ENCODE measurements at regions not wholly inside any gene's neighbourhood (a gene's known extent, or its start where the extent isn't known, plus 50 kb on each side); places are given as distances from the start of the nearest gene placed in this dataset.

DNA sequence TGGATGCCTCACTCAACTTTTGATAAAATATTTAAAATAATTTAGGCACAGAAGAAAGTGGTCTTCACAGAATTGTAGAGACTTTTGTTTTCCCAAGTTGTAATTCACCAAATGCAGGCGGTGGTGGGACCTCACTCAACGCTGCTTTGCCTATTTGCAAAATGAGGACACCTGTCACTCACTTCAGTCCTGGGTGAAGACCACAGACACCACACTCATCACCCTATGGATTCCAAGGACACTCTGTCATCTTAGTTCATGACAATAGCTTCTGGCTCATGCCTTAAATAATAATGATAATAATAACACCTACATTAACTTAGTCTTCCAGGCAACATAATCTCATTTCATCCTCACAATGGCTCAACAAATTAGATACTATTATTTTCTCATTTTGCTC, 234.4 kb downstream of the RNF152 start:
- TF ChIP-seq SIN3A (IDR thresholded peaks at IDR 0.05; ENCODE audit: low read depth) = no peak
- TF ChIP-seq JUND (IDR thresholded peaks at IDR 0.05) = no peak
- TF ChIP-seq ZBTB33 (IDR thresholded peaks at IDR 0.05; ENCODE audit: extremely low read depth, insufficient replicate concordance, low read length) = no peak
- TF ChIP-seq TCF7L2 (IDR thresholded peaks at IDR 0.05; ENCODE audit: borderline replicate concordance, extremely low read depth, insufficient read depth, insufficient read length) = no peak
- no peak for TF ChIP-seq CBX3 (IDR thresholded peaks at IDR 0.05; ENCODE audit: low read depth)
- TF ChIP-seq SP1 (IDR thresholded peaks at IDR 0.05; ENCODE audit: low read depth) = no peak
- TF ChIP-seq SRF (IDR thresholded peaks at IDR 0.05; ENCODE audit: low read depth) = no peak
- TF ChIP-seq EGR1 (IDR thresholded peaks at IDR 0.05; ENCODE audit: low read depth) = no peak
- TF ChIP-seq CTCF (IDR thresholded peaks at IDR 0.05 in 2 of 3, conservative IDR thresholded peaks at IDR 0.05 in 1 of 3; ENCODE audit: borderline replicate concordance in 1 of 3, insufficient read depth in 1 of 3, low read depth in 2 of 3, low read length in 2 of 3) = no peak
- TF ChIP-seq, protein P1, sequence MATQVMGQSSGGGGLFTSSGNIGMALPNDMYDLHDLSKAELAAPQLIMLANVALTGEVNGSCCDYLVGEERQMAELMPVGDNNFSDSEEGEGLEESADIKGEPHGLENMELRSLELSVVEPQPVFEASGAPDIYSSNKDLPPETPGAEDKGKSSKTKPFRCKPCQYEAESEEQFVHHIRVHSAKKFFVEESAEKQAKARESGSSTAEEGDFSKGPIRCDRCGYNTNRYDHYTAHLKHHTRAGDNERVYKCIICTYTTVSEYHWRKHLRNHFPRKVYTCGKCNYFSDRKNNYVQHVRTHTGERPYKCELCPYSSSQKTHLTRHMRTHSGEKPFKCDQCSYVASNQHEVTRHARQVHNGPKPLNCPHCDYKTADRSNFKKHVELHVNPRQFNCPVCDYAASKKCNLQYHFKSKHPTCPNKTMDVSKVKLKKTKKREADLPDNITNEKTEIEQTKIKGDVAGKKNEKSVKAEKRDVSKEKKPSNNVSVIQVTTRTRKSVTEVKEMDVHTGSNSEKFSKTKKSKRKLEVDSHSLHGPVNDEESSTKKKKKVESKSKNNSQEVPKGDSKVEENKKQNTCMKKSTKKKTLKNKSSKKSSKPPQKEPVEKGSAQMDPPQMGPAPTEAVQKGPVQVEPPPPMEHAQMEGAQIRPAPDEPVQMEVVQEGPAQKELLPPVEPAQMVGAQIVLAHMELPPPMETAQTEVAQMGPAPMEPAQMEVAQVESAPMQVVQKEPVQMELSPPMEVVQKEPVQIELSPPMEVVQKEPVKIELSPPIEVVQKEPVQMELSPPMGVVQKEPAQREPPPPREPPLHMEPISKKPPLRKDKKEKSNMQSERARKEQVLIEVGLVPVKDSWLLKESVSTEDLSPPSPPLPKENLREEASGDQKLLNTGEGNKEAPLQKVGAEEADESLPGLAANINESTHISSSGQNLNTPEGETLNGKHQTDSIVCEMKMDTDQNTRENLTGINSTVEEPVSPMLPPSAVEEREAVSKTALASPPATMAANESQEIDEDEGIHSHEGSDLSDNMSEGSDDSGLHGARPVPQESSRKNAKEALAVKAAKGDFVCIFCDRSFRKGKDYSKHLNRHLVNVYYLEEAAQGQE (IDR thresholded peaks at IDR 0.05; ENCODE audit: low read depth) = no peak
- no peak for TF ChIP-seq EZH2 (IDR thresholded peaks at IDR 0.05)
- no peak for TF ChIP-seq POLR2AphosphoS5 (IDR thresholded peaks at IDR 0.05; ENCODE audit: low read depth, low read length)
- no peak for TF ChIP-seq RAD21 (IDR thresholded peaks at IDR 0.05; ENCODE audit: low read depth)
- no peak overlapping the region for H2AFZ ChIP-seq (ENCODE audit: low read depth, low read length, poor library complexity, severe bottlenecking)
- BruUV-seq (replicated peaks) = no TSS peak
- ChIA-PET POLR2A (no interaction called here), RAD21 (ENCODE audit: low non-redundant PET in 1 of 2, low total read pairs in 2 of 2, uncharacterized antibody in 2 of 2, unreplicated experiment in 2 of 2) (no interaction called here), CTCF (no interaction called here)
- no peak for ATAC-seq
- H3K4me1 ChIP-seq (ENCODE audit: control insufficient read depth in 1 of 2, insufficient read depth in 2 of 2, low read length in 2 of 2) = no peaks in the 10 kb centered on the region
- H3K9me2 ChIP-seq (ENCODE audit: insufficient read depth) = no peaks in the 10 kb centered on the region
- intact Hi-C loops (cut with micrococcal nuclease) = no loop called here
- no peak overlapping the region for H3K9ac ChIP-seq (ENCODE audit: low read length)
- no peaks in the 10 kb centered on the region for H3K9me3 ChIP-seq (ENCODE audit: control insufficient read depth in 1 of 2, insufficient read depth in 1 of 2, low read depth in 1 of 2, low read length in 2 of 2)
- no peak overlapping the region for H3K27ac ChIP-seq (ENCODE audit: low read depth, low read length)
- no peaks in the 10 kb centered on the region for H3K79me2 ChIP-seq (ENCODE audit: insufficient read depth, low read length)
- H3K4me2 ChIP-seq (ENCODE audit: low read length) = no peak overlapping the region
- H4K20me1 ChIP-seq (ENCODE audit: insufficient read depth) = no peaks in the 10 kb centered on the region
- no peaks in the 10 kb centered on the region for H3K36me3 ChIP-seq (ENCODE audit: control insufficient read depth in 1 of 2, insufficient read depth in 2 of 2, low read length in 2 of 2)
- H3K4me3 ChIP-seq (replicated peaks in 1 of 2; ENCODE audit: low read depth in 1 of 2, low read length in 2 of 2) = no peak overlapping the region
- DNase-seq (ENCODE audit: low read depth, low spot score) = no peak
- no peaks in the 10 kb centered on the region for H3K27me3 ChIP-seq (ENCODE audit: insufficient read depth, low read length)

Measured in HCT116 (cell line).